Neuron (in vitro differentiated cells): ENCODE measurements at regions not wholly inside any gene's neighbourhood (a gene's known extent, or its start where the extent isn't known, plus 50 kb on each side); places are given as distances from the start of the nearest gene placed in this dataset.

Experiments
- H2AFZ ChIP-seq: one replicate; pipeline ENCODE4 v1.6.1; 2013; ENCODE audit warnings: low read depth, mild to moderate bottlenecking, inconsistent platforms, low read length, moderate library complexity
- H3K27me3 ChIP-seq: one replicate; pipeline ENCODE4 v1.6.1; 2013; ENCODE audit warnings: low read length; ENCODE audit not compliant: insufficient read depth
- H3K36me3 ChIP-seq: one replicate; pipeline ENCODE4 v1.6.1; 2013; ENCODE audit warnings: low read length; ENCODE audit not compliant: insufficient read depth
- H3K4me1 ChIP-seq: one replicate; pipeline ENCODE4 v1.6.1; 2013; ENCODE audit warnings: low read length; ENCODE audit not compliant: insufficient read depth
- H3K4me3 ChIP-seq: 2 replicates; pipeline ENCODE4 v1.5.1; 2013; ENCODE audit warnings: mild to moderate bottlenecking, low read length, moderate library complexity
- H3K9me3 ChIP-seq: one replicate; pipeline ENCODE4 v1.6.1; 2013; ENCODE audit warnings: low read length

DNA sequence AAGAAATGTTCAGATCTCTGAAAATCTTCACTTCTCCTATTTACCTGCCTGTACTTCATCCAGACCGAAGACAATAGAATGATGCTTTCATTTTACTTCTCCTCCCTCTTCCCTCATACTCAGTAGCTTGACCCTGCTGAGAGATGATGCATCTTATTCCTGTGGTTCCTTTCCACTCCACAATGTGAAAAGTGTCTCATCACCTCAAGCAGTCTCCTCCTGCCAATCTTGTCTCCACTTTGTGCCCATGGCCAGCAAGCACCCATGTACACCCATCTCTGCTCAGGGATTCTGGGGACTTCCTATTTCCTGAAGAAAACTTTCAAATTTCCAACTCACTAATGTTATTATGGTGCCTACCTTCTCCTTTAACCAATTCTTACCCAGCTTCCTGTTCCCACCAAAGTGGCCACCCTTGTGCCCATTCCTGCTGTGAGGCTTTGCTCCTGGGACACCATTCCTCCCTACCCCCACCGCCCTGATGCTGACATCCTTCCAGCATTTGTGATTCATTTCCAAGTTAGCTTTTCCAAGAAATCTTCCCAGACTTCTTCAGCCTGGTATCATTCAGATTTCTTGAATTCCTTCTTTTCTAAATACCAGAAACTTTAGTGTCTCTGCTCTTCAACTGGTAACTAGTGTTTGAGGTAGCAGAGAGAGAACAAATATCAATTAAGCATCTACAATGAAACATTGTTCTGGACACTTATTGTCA, 212.5 kb downstream of the POSTN start:
- no peak overlapping the region for H2AFZ ChIP-seq
- H3K36me3 ChIP-seq: no peaks in the 10 kb centered on the region
- no peaks in the 10 kb centered on the region for H3K9me3 ChIP-seq
- H3K27me3 ChIP-seq: no peaks in the 10 kb centered on the region
- H3K4me1 ChIP-seq: no peaks in the 10 kb centered on the region
- no peak overlapping the region for H3K4me3 ChIP-seq

GRCh38 chr13:37385248-37385647, 213.3 kb downstream of the POSTN start:
- no peak overlapping the region for H3K4me3 ChIP-seq
- H3K4me1 ChIP-seq: no peaks in the 10 kb centered on the region
- no peaks in the 10 kb centered on the region for H3K27me3 ChIP-seq
- H2AFZ ChIP-seq: no peak overlapping the region
- H3K9me3 ChIP-seq: no peaks in the 10 kb centered on the region
- no peaks in the 10 kb centered on the region for H3K36me3 ChIP-seq

- Histone ChIP-seq H3K4me3 (no peak overlapping the region), H3K9me3 (no peaks in the 10 kb centered on the region), H3K27me3 (no peaks in the 10 kb centered on the region), H3K4me1 (no peaks in the 10 kb centered on the region), H2AFZ (no peak overlapping the region), H3K36me3 (no peaks in the 10 kb centered on the region)
Observed at GRCh38 chr13:37383856-37384370, 214.7 kb downstream of the POSTN start.

GRCh38 chr13:37383046-37383445, 215.5 kb downstream of the POSTN start:
- Histone ChIP-seq H3K9me3 (no peaks in the 10 kb centered on the region), H2AFZ (no peak overlapping the region), H3K27me3 (no peaks in the 10 kb centered on the region), H3K4me3 (no peak overlapping the region), H3K36me3 (no peaks in the 10 kb centered on the region), H3K4me1 (no peaks in the 10 kb centered on the region)

DNA sequence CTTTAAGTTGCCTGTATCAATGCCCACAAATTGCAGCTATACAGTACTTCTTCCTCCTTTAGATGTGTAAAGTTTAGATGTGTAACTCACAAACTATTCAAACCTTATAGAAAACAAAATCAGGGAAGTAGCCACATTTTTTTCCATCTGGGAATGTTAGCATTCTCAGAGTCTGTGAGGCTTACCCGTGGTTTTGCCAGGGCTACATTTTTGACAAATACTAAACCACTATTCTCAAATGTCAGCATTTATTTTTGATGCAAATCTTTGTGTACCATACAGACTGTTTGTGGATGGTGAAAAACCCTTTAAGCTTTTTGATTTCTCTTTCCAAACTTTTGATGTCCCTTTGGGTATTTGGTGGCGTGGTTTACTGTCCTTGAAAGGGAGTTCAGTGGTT, 216.4 kb downstream of the POSTN start:
- no peak overlapping the region for H3K4me3 ChIP-seq
- no peaks in the 10 kb centered on the region for H3K4me1 ChIP-seq
- no peaks in the 10 kb centered on the region for H3K27me3 ChIP-seq

GRCh38 chr13:37381502-37381901, 217.1 kb downstream of the POSTN start:
- no peaks in the 10 kb centered on the region for H3K36me3 ChIP-seq
- H3K4me1 ChIP-seq: no peaks in the 10 kb centered on the region
- no peak overlapping the region for H2AFZ ChIP-seq
- no peak overlapping the region for H3K4me3 ChIP-seq
- no peaks in the 10 kb centered on the region for H3K27me3 ChIP-seq
- no peaks in the 10 kb centered on the region for H3K9me3 ChIP-seq

More for the DNA sequence above, 216.4 kb downstream of the POSTN start:
- no peak overlapping the region for H2AFZ ChIP-seq
- no peaks in the 10 kb centered on the region for H3K36me3 ChIP-seq
- no peaks in the 10 kb centered on the region for H3K9me3 ChIP-seq

- Histone ChIP-seq H3K4me1 (no peaks in the 10 kb centered on the region), H3K36me3 (no peaks in the 10 kb centered on the region), H3K4me3 (no peak overlapping the region), H3K9me3 (no peaks in the 10 kb centered on the region), H3K27me3 (no peaks in the 10 kb centered on the region), H2AFZ (no peak overlapping the region)
Observed at GRCh38 chr13:37379841-37380240, 218.7 kb downstream of the POSTN start.

GRCh38 chr13:37375724-37376123, 222.8 kb downstream of the POSTN start:
- Histone ChIP-seq H3K4me1 (no peaks in the 10 kb centered on the region), H3K36me3 (no peaks in the 10 kb centered on the region), H3K27me3 (no peaks in the 10 kb centered on the region), H2AFZ (no peak overlapping the region), H3K9me3 (no peaks in the 10 kb centered on the region), H3K4me3 (no peak overlapping the region)

DNA sequence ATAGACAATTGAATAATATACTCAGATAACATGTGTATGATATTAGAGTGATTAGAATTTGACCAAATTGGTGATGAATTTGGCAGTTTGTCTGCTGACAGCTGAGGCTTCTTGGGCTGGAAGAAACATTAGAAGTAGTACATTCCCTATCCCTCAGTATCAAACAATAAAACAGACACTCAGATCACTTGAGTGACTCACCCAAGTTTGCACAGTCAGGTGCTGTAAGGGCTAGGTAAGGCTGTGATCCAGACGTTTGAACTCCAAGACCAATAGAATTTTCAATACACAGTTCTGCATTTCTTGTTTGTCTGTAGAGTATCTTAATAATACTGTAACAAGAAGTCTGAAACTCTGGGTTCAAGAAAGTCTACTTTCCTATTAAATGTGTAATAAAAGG, 223.5 kb downstream of the POSTN start:
- Histone ChIP-seq H2AFZ (no peak overlapping the region), H3K9me3 (no peaks in the 10 kb centered on the region), H3K4me3 (no peak overlapping the region), H3K27me3 (no peaks in the 10 kb centered on the region), H3K4me1 (no peaks in the 10 kb centered on the region), H3K36me3 (no peaks in the 10 kb centered on the region)

DNA sequence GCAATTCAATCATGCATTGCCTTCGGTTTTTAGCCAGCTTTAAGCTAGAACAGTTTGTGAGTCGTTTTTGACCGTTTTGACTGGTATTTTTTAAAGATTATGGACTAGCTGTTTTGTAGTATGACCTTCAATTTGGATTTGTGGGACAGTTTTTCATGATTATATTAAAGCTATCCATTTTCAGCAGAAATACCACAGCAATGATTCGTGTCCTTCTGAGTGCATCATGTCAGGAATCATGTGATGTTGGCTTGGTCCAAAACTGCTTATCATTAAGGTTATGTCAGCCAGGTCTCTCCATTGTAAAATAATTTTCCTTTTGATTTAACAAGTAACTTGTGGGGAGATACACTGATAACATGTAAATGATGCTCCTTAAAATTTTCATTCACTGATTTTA, 229.0 kb downstream of the POSTN start:
- no peak overlapping the region for H3K4me3 ChIP-seq
- H3K36me3 ChIP-seq: no peaks in the 10 kb centered on the region
- no peaks in the 10 kb centered on the region for H3K27me3 ChIP-seq
- no peaks in the 10 kb centered on the region for H3K9me3 ChIP-seq
- no peak overlapping the region for H2AFZ ChIP-seq
- H3K4me1 ChIP-seq: no peaks in the 10 kb centered on the region

DNA sequence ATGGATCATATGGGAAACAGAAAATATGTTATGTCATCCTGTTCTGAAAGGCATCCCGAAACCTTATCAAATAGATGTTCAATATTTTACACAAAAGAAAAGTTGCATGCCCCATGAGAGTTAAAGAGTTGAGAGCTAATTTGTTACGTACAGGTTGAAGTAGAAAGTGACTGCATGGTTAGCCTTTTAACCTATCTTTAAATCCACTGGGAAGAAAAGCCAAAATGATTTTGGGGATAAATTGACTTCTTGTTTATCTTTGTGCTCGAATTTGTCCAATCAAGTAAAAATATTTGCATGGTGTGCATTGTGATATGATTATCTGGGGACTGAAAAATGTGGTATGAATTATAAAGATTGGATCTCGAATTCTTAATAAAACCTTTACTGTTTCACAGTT, 230.1 kb downstream of the POSTN start:
- H3K27me3 ChIP-seq: no peaks in the 10 kb centered on the region
- H3K4me3 ChIP-seq: no peak overlapping the region
- no peaks in the 10 kb centered on the region for H3K9me3 ChIP-seq
- no peaks in the 10 kb centered on the region for H3K36me3 ChIP-seq
- no peaks in the 10 kb centered on the region for H3K4me1 ChIP-seq
- H2AFZ ChIP-seq: no peak overlapping the region

DNA sequence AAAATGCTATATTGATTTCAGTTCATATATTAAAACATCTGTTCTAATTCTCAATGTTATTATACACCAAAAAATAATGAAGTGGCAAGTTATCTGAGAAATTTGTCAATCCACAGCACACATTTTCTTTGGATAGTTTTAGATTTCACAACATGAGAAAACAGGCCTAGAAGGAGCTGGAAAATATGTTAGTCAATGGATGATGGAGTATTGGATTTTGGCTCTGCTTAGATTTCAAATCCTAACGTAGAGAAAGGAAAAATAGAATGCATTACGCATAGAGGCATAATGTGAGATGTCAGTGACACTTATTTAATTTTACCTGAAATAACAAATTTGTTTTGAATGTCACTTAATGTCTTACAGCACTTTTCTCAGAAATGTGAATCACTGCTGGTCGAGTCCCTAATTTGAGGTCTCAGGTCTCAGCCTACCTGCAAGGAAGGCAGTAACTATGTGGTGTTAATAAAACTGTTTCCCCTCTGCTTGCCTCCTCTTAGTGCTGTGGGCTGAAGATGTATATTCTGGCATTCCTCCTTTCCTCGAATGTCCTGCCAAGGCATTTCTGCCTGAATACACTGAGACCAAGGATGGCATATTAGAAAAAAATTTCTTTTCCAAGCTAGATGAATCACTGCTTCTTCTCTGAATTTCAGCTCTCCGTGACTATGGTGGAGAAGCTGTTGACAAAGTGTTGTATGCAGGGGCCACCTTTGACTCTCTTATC, 232.4 kb downstream of the POSTN start:
- H3K27me3 ChIP-seq: no peaks in the 10 kb centered on the region
- peak overlapping the region; percentile 54 for H2AFZ ChIP-seq
- no peak overlapping the region for H3K4me3 ChIP-seq
- no peaks in the 10 kb centered on the region for H3K9me3 ChIP-seq
- no peaks in the 10 kb centered on the region for H3K4me1 ChIP-seq
- no peaks in the 10 kb centered on the region for H3K36me3 ChIP-seq

GRCh38 chr13:37365496-37365895, 233.1 kb downstream of the POSTN start:
- Histone ChIP-seq H3K4me1 (no peaks in the 10 kb centered on the region), H3K4me3 (no peak overlapping the region), H3K9me3 (no peaks in the 10 kb centered on the region), H3K27me3 (no peaks in the 10 kb centered on the region), H3K36me3 (no peaks in the 10 kb centered on the region), H2AFZ (no peak overlapping the region)
